DND-41 (cell line): ENCODE measurements at regions not wholly inside any gene's neighbourhood (a gene's known extent, or its start where the extent isn't known, plus 50 kb on each side); places are given as distances from the start of the nearest gene placed in this dataset.

Experiments
- CTCF ChIP-seq: IDR thresholded peaks from 2 replicates; pipeline ENCODE4 v1.5.1; 2012; ENCODE audit warnings: borderline replicate concordance, low read length, moderate library complexity, mild to moderate bottlenecking; ENCODE audit not compliant: poor library complexity, severe bottlenecking; ENCODE audit errors: extremely low read depth
- EZH2 ChIP-seq: IDR thresholded peaks from 3 replicates; pipeline ENCODE4 v1.6.1; 2012; ENCODE audit warnings: borderline replicate concordance, low read depth, mild to moderate bottlenecking, moderate library complexity, low read length, inconsistent platforms; ENCODE audit not compliant: severe bottlenecking

GRCh38 chr14:105879503-105879866, 353.1 kb downstream of the TMEM121 start:
- TF ChIP-seq CTCF (no peak), EZH2 (no peak)
